Ovary (tissue), 7 donors: ENCODE measurements at regions not wholly inside any gene's neighbourhood (a gene's known extent, or its start where the extent isn't known, plus 50 kb on each side); places are given as distances from the start of the nearest gene placed in this dataset.

Experiments
- DNase-seq, 5 donors: peaks; one replicate each; pipeline ENCODE4 v3.0.0-alpha.2; 2019 to 2020
- H3K27ac ChIP-seq, 2 donors: fragments of 200-600 bp; one replicate each; pipeline versions ENCODE4 v1.5.1 to v1.8.0; 2019 to 2022
- H3K27me3 ChIP-seq: fragments of 200-600 bp; one replicate; pipeline ENCODE4 v1.8.0; 2022
- H3K36me3 ChIP-seq: fragments of 200-600 bp; sonication (generic); one replicate; pipeline ENCODE4 v1.5.1; 2019
- H3K4me1 ChIP-seq: one replicate; pipeline ENCODE4 v1.8.1; 2013; ENCODE audit warnings: mild to moderate bottlenecking, moderate library complexity; ENCODE audit not compliant: insufficient read depth
- H3K4me3 ChIP-seq: fragments of 200-600 bp; sonication (generic); one replicate; pipeline ENCODE4 v1.5.1; 2017
- H3K9me3 ChIP-seq, 2 donors: fragments of 200-600 bp in 1 of 2; sonication (generic) in 1 of 2; one replicate each; pipeline versions ENCODE4 v1.5.1 to v1.8.1; 2013 to 2019; ENCODE audit warnings: mild to moderate bottlenecking in 1 of 2, moderate library complexity in 1 of 2
- EP300 ChIP-seq: sonication (generic); formaldehyde crosslinking; IDR thresholded peaks from one replicate; pipeline ENCODE4 v1.6.1; 2017; ENCODE audit warnings: antibody characterized with exemption
- POLR2A ChIP-seq: fragments of 450-650 bp; IDR thresholded peaks from one replicate; pipeline ENCODE4 v1.6.1; 2017; ENCODE audit warnings: antibody characterized with exemption, mild to moderate bottlenecking, moderate library complexity
- WGBS, 3 donors: extraction: QIAGEN DNeasy Blood & Tissue Kit in 1 of 3; methylation state at CpG; one replicate each; pipeline versions ENCODE4 v1.1.5 to v1.1.7; 2013 to 2017; 5-methylcytosine and 5-hydroxymethylcytosine counted together
- intact Hi-C, 4 donors: fragments of 100-400 bp; cut with DNase I; formaldehyde crosslinking; loops; one replicate each; pipeline versions ENCODE4 v1.11.0 to v1.15.1; 2022 to 2023
- TF ChIP-seq, protein P1 (sequence below), 3 donors: fragments of 450-650 bp in 2 of 3; fragments of 200-600 bp in 1 of 3; IDR thresholded peaks; one replicate each; pipeline versions ENCODE4 v1.5.1 to v1.8.0; 2016 to 2022; ENCODE audit warnings: antibody characterized with exemption in 3 of 3, mild to moderate bottlenecking in 1 of 3
- donor health status: DM: no; HTN: no; CAD: no; lungs with moderate emphysema.
- donor health status: DM: no; HTN: no; CAD: no.
- donor health status: Bipolar disorder and iron deficiency.
- donor health status: DM: no; HTN: no; CAD: no.
- donor health status: DM: yes; HTN: yes; CAD: no.

DNA sequence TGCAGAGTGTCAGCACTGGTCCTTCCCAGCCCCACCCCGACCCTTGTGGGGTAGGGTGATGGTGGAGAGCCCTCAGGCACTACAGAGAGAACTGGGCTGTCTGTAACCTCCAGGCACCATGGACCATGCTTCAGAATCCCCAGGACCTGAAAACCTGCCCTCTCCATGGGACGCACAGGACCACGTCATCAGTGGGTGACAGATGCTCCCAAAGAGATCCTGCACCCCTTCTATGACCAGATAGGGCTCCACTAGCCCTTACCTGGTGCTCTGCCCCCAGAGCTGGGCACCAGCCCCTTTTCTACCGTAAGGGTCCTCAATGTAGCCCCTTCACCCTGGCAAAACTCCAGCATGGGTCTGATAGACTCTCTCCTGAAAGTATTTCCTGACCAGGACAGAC, 165.9 kb upstream of the NECTIN1 start:
- no peak for DNase-seq
- no peaks in the 10 kb centered on the region for H3K36me3 ChIP-seq
- TF ChIP-seq, protein P1, sequence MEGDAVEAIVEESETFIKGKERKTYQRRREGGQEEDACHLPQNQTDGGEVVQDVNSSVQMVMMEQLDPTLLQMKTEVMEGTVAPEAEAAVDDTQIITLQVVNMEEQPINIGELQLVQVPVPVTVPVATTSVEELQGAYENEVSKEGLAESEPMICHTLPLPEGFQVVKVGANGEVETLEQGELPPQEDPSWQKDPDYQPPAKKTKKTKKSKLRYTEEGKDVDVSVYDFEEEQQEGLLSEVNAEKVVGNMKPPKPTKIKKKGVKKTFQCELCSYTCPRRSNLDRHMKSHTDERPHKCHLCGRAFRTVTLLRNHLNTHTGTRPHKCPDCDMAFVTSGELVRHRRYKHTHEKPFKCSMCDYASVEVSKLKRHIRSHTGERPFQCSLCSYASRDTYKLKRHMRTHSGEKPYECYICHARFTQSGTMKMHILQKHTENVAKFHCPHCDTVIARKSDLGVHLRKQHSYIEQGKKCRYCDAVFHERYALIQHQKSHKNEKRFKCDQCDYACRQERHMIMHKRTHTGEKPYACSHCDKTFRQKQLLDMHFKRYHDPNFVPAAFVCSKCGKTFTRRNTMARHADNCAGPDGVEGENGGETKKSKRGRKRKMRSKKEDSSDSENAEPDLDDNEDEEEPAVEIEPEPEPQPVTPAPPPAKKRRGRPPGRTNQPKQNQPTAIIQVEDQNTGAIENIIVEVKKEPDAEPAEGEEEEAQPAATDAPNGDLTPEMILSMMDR (IDR thresholded peaks at IDR 0.05) = no peak
- TF ChIP-seq POLR2A = no peak
- no peak for TF ChIP-seq EP300
- no peaks in the 10 kb centered on the region for H3K4me1 ChIP-seq
- no peaks in the 10 kb centered on the region for H3K27me3 ChIP-seq
- H3K9me3 ChIP-seq = no peaks in the 10 kb centered on the region
- no peak overlapping the region for H3K27ac ChIP-seq
- WGBS, 3 donors = 94 to 98% (median 96%) methylated on average over 4 of the region's 4 CpGs
- intact Hi-C loops = no loop called here
- no peak overlapping the region for H3K4me3 ChIP-seq

DNA sequence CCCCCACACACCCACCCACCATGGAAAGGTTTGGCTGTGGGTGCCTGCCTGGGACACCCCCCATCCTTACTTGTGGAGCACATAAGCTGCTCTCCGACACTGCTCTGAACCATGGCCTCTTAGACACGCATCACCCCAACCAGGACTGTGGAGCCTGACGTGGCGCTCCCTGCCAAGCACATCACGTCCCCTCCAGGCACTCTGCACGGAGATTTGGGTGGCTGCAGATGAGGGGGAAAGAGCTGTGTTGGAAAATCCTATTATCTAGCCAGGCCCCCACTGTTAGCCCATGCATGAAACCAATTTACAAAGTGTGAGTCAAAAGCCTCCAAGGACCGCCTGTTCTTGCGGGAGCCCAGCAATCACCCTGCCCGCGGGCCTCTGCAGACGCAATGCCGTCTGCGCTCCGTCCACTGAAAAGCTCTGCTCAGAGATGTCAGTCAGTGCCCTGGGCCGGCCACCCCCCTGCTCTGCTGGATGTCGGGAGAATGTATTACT, 163.4 kb upstream of the NECTIN1 start:
- Histone ChIP-seq H3K9me3 (no peaks in the 10 kb centered on the region), H3K4me3 (no peak overlapping the region), H3K36me3 (no peaks in the 10 kb centered on the region), H3K4me1 (no peaks in the 10 kb centered on the region), H3K27me3 (no peaks in the 10 kb centered on the region), H3K27ac (no peak overlapping the region)
- no peak for DNase-seq
- 68 to 72% (median 71%) methylated on average over 16 of the region's 16 CpGs for WGBS, 3 donors
- intact Hi-C loops = no loop called here
- TF ChIP-seq, protein P1 (IDR thresholded peaks at IDR 0.05) = no peak
- no peak for TF ChIP-seq POLR2A
- no peak for TF ChIP-seq EP300

- intact Hi-C loops = no loop called here
- H3K27me3 ChIP-seq = no peaks in the 10 kb centered on the region
- no peaks in the 10 kb centered on the region for H3K4me1 ChIP-seq
- H3K4me3 ChIP-seq = no peak overlapping the region
- H3K36me3 ChIP-seq = no peaks in the 10 kb centered on the region
- H3K9me3 ChIP-seq = no peaks in the 10 kb centered on the region
- TF ChIP-seq, protein P1 (IDR thresholded peaks at IDR 0.05) = no peak
- TF ChIP-seq POLR2A = no peak
- TF ChIP-seq EP300 = no peak
- DNase-seq = no peak
- H3K27ac ChIP-seq = no peak overlapping the region
- WGBS, 3 donors = 81 to 86% (median 86%) methylated on average over 16 of the region's 16 CpGs
Observed at GRCh38 chr11:119891055-119891768, 162.2 kb upstream of the NECTIN1 start.

- no peak overlapping the region for H3K27ac ChIP-seq
- H3K27me3 ChIP-seq = no peaks in the 10 kb centered on the region
- no peak for DNase-seq
- WGBS, 3 donors = 88 to 91% (median 89%) methylated on average over 5 of the region's 5 CpGs
- TF ChIP-seq POLR2A (no peak), EP300 (no peak)
- TF ChIP-seq, protein P1 (IDR thresholded peaks at IDR 0.05) = no peak
- no peak overlapping the region for H3K4me3 ChIP-seq
- intact Hi-C loops = no loop called here
- no peaks in the 10 kb centered on the region for H3K9me3 ChIP-seq
- H3K36me3 ChIP-seq = no peaks in the 10 kb centered on the region
- H3K4me1 ChIP-seq = no peaks in the 10 kb centered on the region
Observed at GRCh38 chr11:119890466-119890865, 161.5 kb upstream of the NECTIN1 start.
